Heart left ventricle (tissue), 16 donors: ENCODE measurements at regions not wholly inside any gene's neighbourhood (a gene's known extent, or its start where the extent isn't known, plus 50 kb on each side); places are given as distances from the start of the nearest gene placed in this dataset.

Experiments used
- ATAC-seq, 4 donors: fragments of 200-7000 bp; cut with Tn5 transposase; one replicate each; pipeline ENCODE4 v1.9.1; 2020 to 2022; ENCODE audit warnings: moderate library complexity in 4 of 4, mild to moderate bottlenecking in 3 of 4, moderate number of reproducible peaks in 1 of 4
- DNase-seq, 5 donors: peaks; one replicate each; pipeline ENCODE4 v3.0.0-alpha.2; 2020
- H3K27ac ChIP-seq, 12 donors: fragments of 200-600 bp; sonication (generic) in 4 of 12; one replicate each; pipeline versions ENCODE4 v1.5.0 to v1.8.0; 2016 to 2022; ENCODE audit warnings: mild to moderate bottlenecking in 2 of 12
- H3K27me3 ChIP-seq, 9 donors: fragments of 200-600 bp; sonication (generic) in 2 of 9; one replicate each; pipeline versions ENCODE4 v1.5.1 to v1.8.0; 2016 to 2022; ENCODE audit warnings: mild to moderate bottlenecking in 3 of 9
- H3K36me3 ChIP-seq, 9 donors: fragments of 200-600 bp; sonication (generic) in 2 of 9; one replicate each; pipeline versions ENCODE4 v1.5.0 to v1.8.0; 2018 to 2022; ENCODE audit warnings: mild to moderate bottlenecking in 2 of 9
- H3K4me1 ChIP-seq, 12 donors: fragments of 200-600 bp; sonication (generic) in 4 of 12; one replicate each; pipeline versions ENCODE4 v1.5.0 to v1.8.0; 2016 to 2022; ENCODE audit warnings: mild to moderate bottlenecking in 3 of 12
- H3K4me3 ChIP-seq, 12 donors: fragments of 200-600 bp; sonication (generic) in 4 of 12; one replicate each; pipeline versions ENCODE4 v1.5.0 to v1.8.0; 2017 to 2022; ENCODE audit warnings: mild to moderate bottlenecking in 9 of 12, moderate library complexity in 4 of 12
- H3K9me3 ChIP-seq, 12 donors: fragments of 200-600 bp; sonication (generic) in 4 of 12; one replicate each; pipeline versions ENCODE4 v1.5.0 to v1.8.0; 2016 to 2022; ENCODE audit warnings: mild to moderate bottlenecking in 1 of 12
- CTCF ChIP-seq, 12 donors: fragments of 200-600 bp; sonication (generic) in 4 of 12; IDR thresholded peaks; one replicate each; pipeline versions ENCODE4 v1.5.0 to v1.8.0; 2018 to 2022; ENCODE audit warnings: antibody characterized with exemption in 12 of 12, mild to moderate bottlenecking in 5 of 12
- POLR2A ChIP-seq, 2 donors: fragments of 450-650 bp; IDR thresholded peaks; one replicate each; pipeline ENCODE4 v1.6.1; 2017; ENCODE audit warnings: antibody characterized with exemption in 2 of 2, mild to moderate bottlenecking in 2 of 2, moderate library complexity in 2 of 2
- WGBS, 4 donors: extraction: QIAGEN DNeasy Blood & Tissue Kit in 2 of 4; methylation state at CpG; one replicate each; pipeline versions ENCODE4 v1.1.5 to v1.1.7; 2013 to 2018; 5-methylcytosine and 5-hydroxymethylcytosine counted together
- intact Hi-C, 10 donors: fragments of 100-400 bp; cut with DNase I; formaldehyde crosslinking; loops; one replicate each; pipeline versions ENCODE4 v1.11.1 to v1.14.2; 2022
- donor health status: ischemic (EF 13 %, LVEDD 7.1; RV severe dilation, severe dysfunction).
- donor health status: healthy with polysubstance abuse.
- donor health status: DM: no; HTN: yes; CAD: no.
- donor health status: DM: no; HTN: no; CAD: no.
- donor health status: ischemic (EF 25% LVEDD 6.9; RV normal size, moderate dysfunction).
- donor health status: ischemic (EF 25% LVEDD 5.7; RV mildly dilated, moderate dysfunction).
- donor health status: healthy.
- donor health status: DM: yes; HTN: yes; CAD: no.
- donor health status: ischemic (EF 35%, LVEDD 5.7; RV mildly dilated, moderate dysfunction).
- donor health status: nonischemic (EF 11% LVEDD 7.7; RV severe dilation, severe dysfunction).
- donor health status: DM: yes; HTN: yes; CAD: no.
- donor health status: PGD.
- donor health status: ischemic (EF 29% LVEDD 5.4; RV normal size, mild dysfunction).
- donor health status: nonischemic (EF 23%, LVEDD 6.1; RV moderate dilation, normal function).

- 30 to 60% (median 43%) methylated on average over 1 of the region's 1 CpG for WGBS, 4 donors
- intact Hi-C loops: loop anchor here in 1 of 10 donors (10.0 kb wide), 1 partner anchor 57 kb away; no protein-coding TSS in a partner anchor
- no peak for ATAC-seq
Observed at GRCh38 chr18:22858121-22858520, 75.0 kb upstream of the RBBP8 start.

GRCh38 chr18:22860807-22861206 is 72.3 kb upstream of the RBBP8 start:
- DNase-seq: no peak
- ATAC-seq: no peak
- no peak for TF ChIP-seq CTCF (IDR thresholded peaks at IDR 0.05)
- TF ChIP-seq POLR2A (IDR thresholded peaks at IDR 0.05): no peak
- Histone ChIP-seq H3K36me3 (no peaks in the 10 kb centered on the region), H3K4me3 (no peak overlapping the region), H3K4me1 (no peaks in the 10 kb centered on the region), H3K27me3 (peaks cover 0 to 21% (median 0%) of the 10 kb centered on the region in 9 donors), H3K9me3 (no peaks in the 10 kb centered on the region), H3K27ac (no peak overlapping the region)
- intact Hi-C loops: no loop called here
- 86 to 94% (median 88%) methylated on average over 3 of the region's 3 CpGs for WGBS, 4 donors

More at GRCh38 chr18:22858121-22858520, 75.0 kb upstream of the RBBP8 start:
- no peak overlapping the region for H3K4me3 ChIP-seq
- peaks cover 0 to 34% (median 2%) of the 10 kb centered on the region in 9 donors for H3K27me3 ChIP-seq
- no peaks in the 10 kb centered on the region for H3K9me3 ChIP-seq
- no peaks in the 10 kb centered on the region for H3K4me1 ChIP-seq
- no peaks in the 10 kb centered on the region for H3K36me3 ChIP-seq
- DNase-seq: no peak
- TF ChIP-seq POLR2A (IDR thresholded peaks at IDR 0.05): no peak
- no peak overlapping the region for H3K27ac ChIP-seq

- TF ChIP-seq POLR2A (IDR thresholded peaks at IDR 0.05): no peak
- TF ChIP-seq CTCF (IDR thresholded peaks at IDR 0.05): no peak
- DNase-seq (no peak), ATAC-seq (no peak)
- H3K27ac ChIP-seq: no peak overlapping the region
- no peaks in the 10 kb centered on the region for H3K9me3 ChIP-seq
- no peaks in the 10 kb centered on the region for H3K36me3 ChIP-seq
- WGBS, 4 donors: 73 to 82% (median 80%) methylated on average over 7 of the region's 7 CpGs
- intact Hi-C loops: no loop called here
- peaks cover 0 to 5% (median 0%) of the 10 kb centered on the region in 9 donors for H3K27me3 ChIP-seq
- H3K4me3 ChIP-seq: no peak overlapping the region
- H3K4me1 ChIP-seq: no peaks in the 10 kb centered on the region
Observed at GRCh38 chr18:22865354-22866116, 67.6 kb upstream of the RBBP8 start.

GRCh38 chr18:22868831-22869230 is 64.3 kb upstream of the RBBP8 start:
- H3K9me3 ChIP-seq: no peaks in the 10 kb centered on the region
- H3K27ac ChIP-seq: no peak overlapping the region
- H3K4me1 ChIP-seq: no peaks in the 10 kb centered on the region
- DNase-seq (no peak), ATAC-seq (no peak)
- no peaks in the 10 kb centered on the region for H3K36me3 ChIP-seq
- peaks cover 0 to 2% (median 0%) of the 10 kb centered on the region in 9 donors for H3K27me3 ChIP-seq
- TF ChIP-seq POLR2A (IDR thresholded peaks at IDR 0.05) (no peak), CTCF (IDR thresholded peaks at IDR 0.05) (no peak)
- H3K4me3 ChIP-seq: no peak overlapping the region
- intact Hi-C loops: no loop called here
- 86 to 100% (median 93%) methylated on average over 1 of the region's 1 CpG for WGBS, 4 donors
